WERI-Rb-1 (cell line): ENCODE measurements at regions not wholly inside any gene's neighbourhood (a gene's known extent, or its start where the extent isn't known, plus 50 kb on each side); places are given as distances from the start of the nearest gene placed in this dataset.
"Not testable (repeated sequence)": the region's sequence is repeated elsewhere in the genome, so short reads cannot be mapped to it uniquely, and the experiment has no call there.

Experiments used
- DNase-seq: peaks from one replicate; pipeline ENCODE4 v3.0.0-alpha.2; 2020
- H3K27ac ChIP-seq: fragments of 250-450 bp; sonication (Bioruptor Pico); 2 replicates; pipeline ENCODE4 v1.5.1; 2020; ENCODE audit warnings: mild to moderate bottlenecking, moderate library complexity
- H3K27me3 ChIP-seq: fragments of 250-450 bp; sonication (Bioruptor Pico); 2 replicates; pipeline ENCODE4 v1.5.1; 2021; ENCODE audit warnings: mild to moderate bottlenecking, low read depth, moderate library complexity; ENCODE audit not compliant: insufficient read depth, severe bottlenecking
- H3K36me3 ChIP-seq: fragments of 250-450 bp; sonication (Bioruptor Pico); 2 replicates; pipeline ENCODE4 v1.5.1; 2020; ENCODE audit warnings: mild to moderate bottlenecking, moderate library complexity
- H3K4me3 ChIP-seq: 2 replicates; pipeline ENCODE4 v1.5.1; 2011; ENCODE audit warnings: low read depth, mild to moderate bottlenecking, control low read depth, low read length
- H3K9me3 ChIP-seq: fragments of 250-450 bp; sonication (Bioruptor Pico); 2 replicates; pipeline ENCODE4 v1.5.1; 2021; ENCODE audit warnings: mild to moderate bottlenecking, moderate library complexity; ENCODE audit not compliant: severe bottlenecking
- TF ChIP-seq, protein P1 (sequence below): IDR thresholded peaks from 2 replicates; pipeline ENCODE4 v1.5.1; 2011; ENCODE audit warnings: low read depth, mild to moderate bottlenecking, control low read depth, inconsistent platforms, low read length

DNA sequence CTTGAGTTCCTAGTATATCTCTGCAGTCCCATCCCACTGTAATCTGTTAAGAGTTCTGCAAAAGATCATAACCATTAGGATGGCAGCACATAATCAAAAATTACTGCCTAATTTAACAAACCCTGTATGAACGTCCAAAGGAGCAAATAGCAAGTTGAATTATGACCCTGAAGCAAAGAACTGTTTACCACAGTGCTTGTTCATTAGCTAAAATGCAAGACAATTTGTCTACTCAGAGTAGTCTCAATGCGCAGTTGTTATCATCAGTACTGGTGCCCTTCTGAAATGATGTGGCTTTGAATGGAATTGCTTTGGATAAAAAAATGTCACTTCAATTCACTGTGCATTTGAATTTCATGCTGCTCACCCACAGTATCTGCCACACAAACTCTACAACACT, 817.0 kb downstream of the SORCS1 start:
- Histone ChIP-seq H3K27me3 (no peaks in the 10 kb centered on the region), H3K36me3 (no peaks in the 10 kb centered on the region), H3K4me3 (no peak overlapping the region), H3K27ac (no peak overlapping the region), H3K9me3 (no peaks in the 10 kb centered on the region)
- no peak for DNase-seq
- TF ChIP-seq, protein P1, sequence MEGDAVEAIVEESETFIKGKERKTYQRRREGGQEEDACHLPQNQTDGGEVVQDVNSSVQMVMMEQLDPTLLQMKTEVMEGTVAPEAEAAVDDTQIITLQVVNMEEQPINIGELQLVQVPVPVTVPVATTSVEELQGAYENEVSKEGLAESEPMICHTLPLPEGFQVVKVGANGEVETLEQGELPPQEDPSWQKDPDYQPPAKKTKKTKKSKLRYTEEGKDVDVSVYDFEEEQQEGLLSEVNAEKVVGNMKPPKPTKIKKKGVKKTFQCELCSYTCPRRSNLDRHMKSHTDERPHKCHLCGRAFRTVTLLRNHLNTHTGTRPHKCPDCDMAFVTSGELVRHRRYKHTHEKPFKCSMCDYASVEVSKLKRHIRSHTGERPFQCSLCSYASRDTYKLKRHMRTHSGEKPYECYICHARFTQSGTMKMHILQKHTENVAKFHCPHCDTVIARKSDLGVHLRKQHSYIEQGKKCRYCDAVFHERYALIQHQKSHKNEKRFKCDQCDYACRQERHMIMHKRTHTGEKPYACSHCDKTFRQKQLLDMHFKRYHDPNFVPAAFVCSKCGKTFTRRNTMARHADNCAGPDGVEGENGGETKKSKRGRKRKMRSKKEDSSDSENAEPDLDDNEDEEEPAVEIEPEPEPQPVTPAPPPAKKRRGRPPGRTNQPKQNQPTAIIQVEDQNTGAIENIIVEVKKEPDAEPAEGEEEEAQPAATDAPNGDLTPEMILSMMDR: no peak

DNA sequence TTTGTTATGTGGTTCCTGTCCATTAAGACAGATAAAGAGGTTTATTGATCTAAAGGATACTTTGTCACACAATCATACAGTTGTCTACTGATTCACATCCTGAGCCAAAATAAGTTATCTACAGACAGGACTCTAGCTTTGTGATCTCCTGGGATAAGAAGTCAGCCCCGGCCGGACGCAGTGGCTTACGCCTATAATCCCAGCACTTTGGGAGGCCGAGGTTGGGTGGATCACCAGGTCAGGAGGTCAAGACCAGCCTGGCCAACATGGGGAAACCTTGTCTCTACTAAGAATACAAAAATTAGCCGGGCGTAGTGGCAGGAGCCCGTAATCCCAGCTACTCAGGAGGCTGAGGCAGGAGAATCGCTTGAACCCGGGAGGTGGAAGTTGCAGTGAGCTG, 821.0 kb downstream of the SORCS1 start:
- not testable (repeated sequence) for DNase-seq, H3K4me3 ChIP-seq, H3K27ac ChIP-seq, H3K9me3 ChIP-seq, H3K27me3 ChIP-seq, H3K36me3 ChIP-seq

DNA sequence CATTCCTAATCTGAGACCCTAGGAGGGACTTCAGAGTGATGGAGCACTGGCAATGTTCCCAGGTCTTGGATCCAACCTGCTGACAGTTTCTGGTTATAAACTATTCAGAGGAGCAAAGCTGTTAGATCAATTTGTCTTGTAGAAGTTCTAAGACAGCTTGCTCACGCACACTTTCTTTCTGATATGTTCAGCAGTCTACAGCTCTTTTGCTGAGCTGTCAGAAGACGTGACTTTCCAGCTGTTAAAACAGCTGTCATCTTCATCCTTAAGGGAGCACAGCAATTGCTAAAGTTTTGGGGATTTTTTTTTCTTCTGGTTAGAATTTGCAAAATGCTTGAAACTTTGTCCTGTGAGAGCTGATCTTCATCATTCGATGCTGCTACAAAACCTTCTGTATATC, 823.1 kb downstream of the SORCS1 start:
- Histone ChIP-seq H3K9me3 (no peaks in the 10 kb centered on the region), H3K27ac (no peak overlapping the region), H3K27me3 (no peaks in the 10 kb centered on the region), H3K4me3 (no peak overlapping the region), H3K36me3 (no peaks in the 10 kb centered on the region)
- no peak for DNase-seq
- TF ChIP-seq, protein P1: no peak

DNA sequence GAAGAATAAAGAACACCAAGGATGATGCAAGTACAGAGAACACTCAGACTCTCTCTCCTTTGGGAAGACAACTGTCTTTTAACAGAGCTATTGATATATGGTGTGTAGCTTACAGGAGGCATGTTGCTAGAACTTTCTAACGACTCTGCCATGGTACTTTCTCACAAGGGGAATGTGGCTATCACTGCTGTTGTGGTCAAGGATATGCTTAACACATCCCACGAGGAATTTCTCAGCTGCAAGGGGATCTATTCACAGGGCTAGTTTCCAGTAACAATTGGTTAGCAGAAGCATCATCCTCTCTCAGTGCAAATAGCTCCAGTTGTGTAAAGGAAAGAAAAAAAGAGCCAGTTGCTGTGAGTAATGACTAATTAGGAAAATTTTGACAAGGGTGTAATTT, 826.0 kb downstream of the SORCS1 start:
- DNase-seq: no peak
- Histone ChIP-seq H3K36me3 (no peaks in the 10 kb centered on the region), H3K27ac (no peak overlapping the region), H3K4me3 (no peak overlapping the region), H3K9me3 (no peaks in the 10 kb centered on the region), H3K27me3 (no peaks in the 10 kb centered on the region)
- TF ChIP-seq, protein P1: no peak

DNA sequence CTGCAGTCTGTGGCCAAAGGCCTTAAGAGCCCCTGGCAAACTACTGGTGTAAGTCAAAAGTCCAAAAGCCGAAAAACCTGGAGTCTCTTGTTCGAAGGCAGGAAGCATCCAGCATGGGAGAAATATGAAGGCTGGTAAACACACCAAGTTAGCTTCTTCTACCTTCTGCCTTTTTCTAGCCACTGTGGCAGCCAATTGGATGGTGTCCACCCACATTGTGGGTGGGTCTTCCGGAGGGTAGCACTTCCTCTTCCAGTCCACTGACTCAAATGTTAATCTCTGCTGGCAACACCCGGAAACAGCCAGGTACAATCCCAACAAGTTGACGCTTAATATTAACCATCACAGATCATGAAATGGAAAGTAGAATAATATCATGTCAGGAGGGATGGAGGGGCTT, 827.6 kb downstream of the SORCS1 start:
- Histone ChIP-seq H3K36me3 (no peaks in the 10 kb centered on the region), H3K9me3 (no peaks in the 10 kb centered on the region), H3K27me3 (no peaks in the 10 kb centered on the region), H3K4me3 (no peak overlapping the region), H3K27ac (no peak overlapping the region)
- no peak for DNase-seq
- TF ChIP-seq, protein P1: no peak

DNA sequence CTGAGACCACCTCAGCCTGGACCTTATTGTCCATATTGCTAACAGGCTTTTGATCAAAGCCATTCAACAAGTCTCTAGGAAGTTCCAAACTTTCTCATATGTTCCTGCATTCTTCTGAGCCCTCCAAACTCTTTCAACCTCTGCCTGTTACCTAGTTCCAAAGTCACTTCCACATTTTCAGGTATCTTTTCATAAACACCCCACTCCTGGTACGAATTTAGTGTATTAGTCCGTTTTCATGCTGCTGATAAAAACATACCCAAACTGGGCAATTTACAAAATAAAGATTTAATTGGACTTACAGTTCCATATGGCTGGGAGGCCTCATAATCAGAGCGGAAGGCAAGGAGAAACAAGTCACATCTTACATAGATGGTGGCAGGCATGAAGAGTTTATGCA, 836.8 kb downstream of the SORCS1 start:
- Histone ChIP-seq H3K27me3 (no peaks in the 10 kb centered on the region), H3K27ac (no peak overlapping the region), H3K36me3 (no peaks in the 10 kb centered on the region), H3K4me3 (no peak overlapping the region), H3K9me3 (peaks cover 10% of the 10 kb centered on the region)
- DNase-seq: no peak
- TF ChIP-seq, protein P1: no peak
